Fibroblast of lung (primary cell): ENCODE measurements at regions not wholly inside any gene's neighbourhood (a gene's known extent, or its start where the extent isn't known, plus 50 kb on each side); places are given as distances from the start of the nearest gene placed in this dataset.

ENCODE experiments used
- CTCF ChIP-seq, 2 donors: IDR thresholded peaks in 1 of 2; conservative IDR thresholded peaks in 1 of 2; 1 replicate in 1 of 2; 2 replicates in 1 of 2; pipeline ENCODE4 v1.5.1; 2011 to 2012; ENCODE audit warnings: low read length in 2 of 2, control low read depth in 1 of 2, inconsistent platforms in 1 of 2, low read depth in 1 of 2, mild to moderate bottlenecking in 1 of 2
- EZH2 ChIP-seq: IDR thresholded peaks from 2 replicates; pipeline ENCODE4 v1.5.1; 2012; ENCODE audit warnings: low read length, control low read depth, mild to moderate bottlenecking; ENCODE audit errors: missing control alignments

DNA sequence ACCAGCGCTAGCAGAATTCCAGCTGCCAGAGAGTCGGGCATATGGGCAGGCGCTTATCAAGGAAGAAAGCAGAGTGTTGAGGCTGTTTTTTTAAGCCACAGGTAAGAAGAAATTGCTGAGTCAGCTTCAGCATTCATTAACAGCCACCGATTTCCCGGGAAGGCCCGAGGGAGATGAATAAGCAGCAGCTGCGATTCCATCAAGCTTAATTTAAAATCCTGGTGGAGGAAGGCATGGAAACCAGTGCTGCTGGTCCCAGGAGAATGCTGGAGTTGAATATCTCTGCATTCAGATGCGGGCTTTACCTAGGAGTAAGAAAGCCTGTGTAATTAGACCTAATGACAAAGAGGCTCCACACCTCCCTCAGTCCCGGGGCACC, 168.8 kb downstream of the BRD1 start:
- no peak for TF ChIP-seq CTCF (conservative IDR thresholded peaks at IDR 0.05 in 1 of 2, IDR thresholded peaks at IDR 0.05 in 1 of 2; ENCODE audit: low read depth in 1 of 2, low read length in 2 of 2)
- TF ChIP-seq EZH2: no peak
